ENCODE measurements at regions not wholly inside any gene's neighbourhood (a gene's known extent, or its start where the extent isn't known, plus 50 kb on each side); places are given as distances from the start of the nearest gene placed in this dataset.

GRCh38 chr2:12513339-12513738 is 203.4 kb upstream of the TRIB2 start:
- H3K4me1 Mint-ChIP-seq (ENCODE audit: low read depth), result peaks cover 4% of the 10 kb centered on the region
- H3K27me3 Mint-ChIP-seq, result peaks cover 4% of the 10 kb centered on the region
- no peak overlapping the region for H3K27ac Mint-ChIP-seq
- no peaks in the 10 kb centered on the region for H3K36me3 Mint-ChIP-seq (ENCODE audit: insufficient read depth)
- peaks cover 4% of the 10 kb centered on the region for H3K9me3 Mint-ChIP-seq (ENCODE audit: low read depth)
- DNase-seq (ENCODE audit: low spot score, unreplicated experiment), result no peak
- H3K4me3 Mint-ChIP-seq (ENCODE audit: low read depth), result no peak overlapping the region
- no peak for TF ChIP-seq CTCF (IDR thresholded peaks at IDR 0.05; ENCODE audit: unreplicated experiment)

DNA sequence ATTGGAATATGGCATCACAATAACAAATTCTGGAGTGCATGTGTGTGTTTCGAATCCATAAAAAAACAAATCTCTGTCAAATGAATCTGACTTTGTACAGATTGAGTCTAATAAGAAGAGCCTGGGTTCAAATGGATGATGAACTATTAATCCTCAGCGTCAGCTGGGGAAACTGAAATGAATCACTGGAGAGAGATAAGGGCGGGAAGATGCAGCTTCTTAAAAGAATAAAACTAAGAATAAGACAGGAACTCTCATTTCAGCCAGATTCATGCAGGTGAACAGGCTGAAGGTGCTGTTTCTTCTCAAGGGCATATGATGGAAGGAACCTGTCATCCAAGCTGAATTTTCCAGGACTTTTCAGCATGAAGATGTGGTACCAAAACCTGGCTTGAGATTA is 202.6 kb upstream of the TRIB2 start:
- H3K36me3 Mint-ChIP-seq (ENCODE audit: insufficient read depth), result no peaks in the 10 kb centered on the region
- TF ChIP-seq CTCF (IDR thresholded peaks at IDR 0.05; ENCODE audit: unreplicated experiment), result no peak
- H3K4me1 Mint-ChIP-seq (ENCODE audit: low read depth), result peaks cover 4% of the 10 kb centered on the region
- H3K27ac Mint-ChIP-seq, result no peak overlapping the region
- no peak overlapping the region for H3K4me3 Mint-ChIP-seq (ENCODE audit: low read depth)
- H3K9me3 Mint-ChIP-seq (ENCODE audit: low read depth), result peaks cover 4% of the 10 kb centered on the region
- no peak for DNase-seq (ENCODE audit: low spot score, unreplicated experiment)
- peaks cover 4% of the 10 kb centered on the region for H3K27me3 Mint-ChIP-seq

DNA sequence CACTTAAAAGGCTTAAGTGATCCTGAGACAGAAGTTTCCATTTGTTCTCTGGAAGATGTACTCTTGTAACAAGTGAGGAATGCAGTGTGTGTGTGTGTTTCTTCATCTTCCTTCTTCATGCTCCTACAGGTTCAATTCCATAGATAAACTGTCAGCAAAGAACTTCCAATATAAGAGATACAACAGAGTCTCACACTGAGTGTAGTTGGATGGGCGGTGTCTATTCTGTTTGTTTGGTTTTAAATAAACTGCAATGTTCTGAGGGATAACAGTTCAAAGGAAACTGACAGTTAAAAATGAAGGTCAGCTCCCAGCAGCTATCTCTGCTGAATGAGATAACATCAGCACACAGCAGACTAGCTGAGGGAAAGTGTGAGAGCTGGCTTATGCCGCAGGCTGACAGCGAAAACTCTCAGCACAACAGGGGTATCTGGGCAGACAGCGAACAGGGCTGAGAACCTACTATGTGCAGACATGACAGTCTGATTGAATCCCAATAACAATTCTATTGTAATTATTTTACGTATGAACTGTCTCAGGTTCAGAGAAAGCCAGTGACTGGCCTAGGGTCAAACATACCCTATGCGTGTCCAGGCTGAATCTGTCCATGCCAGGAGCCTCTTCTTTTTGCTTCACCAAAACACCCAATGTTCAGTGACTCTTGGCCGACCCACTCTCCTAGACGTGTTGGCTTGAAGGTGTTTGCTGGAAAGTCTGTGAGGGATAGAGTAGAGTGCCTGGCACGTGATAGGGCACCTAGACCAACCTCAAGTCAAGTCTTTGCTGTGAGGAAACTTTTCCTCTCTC is 201.9 kb upstream of the TRIB2 start:
- no peak for TF ChIP-seq CTCF (IDR thresholded peaks at IDR 0.05; ENCODE audit: unreplicated experiment)
- H3K36me3 Mint-ChIP-seq (ENCODE audit: insufficient read depth), result no peaks in the 10 kb centered on the region
- H3K4me3 Mint-ChIP-seq (ENCODE audit: low read depth), result no peak overlapping the region
- no peak for DNase-seq (ENCODE audit: low spot score, unreplicated experiment)
- peaks cover 4% of the 10 kb centered on the region for H3K4me1 Mint-ChIP-seq (ENCODE audit: low read depth)
- no peak overlapping the region for H3K27ac Mint-ChIP-seq
- H3K27me3 Mint-ChIP-seq, result peaks cover 4% of the 10 kb centered on the region
- H3K9me3 Mint-ChIP-seq (ENCODE audit: low read depth), result no peaks in the 10 kb centered on the region

- no peak for DNase-seq (ENCODE audit: low spot score, unreplicated experiment)
- H3K4me1 Mint-ChIP-seq (ENCODE audit: low read depth), result peaks cover 4% of the 10 kb centered on the region
- H3K27me3 Mint-ChIP-seq, result peaks cover 4% of the 10 kb centered on the region
- H3K9me3 Mint-ChIP-seq (ENCODE audit: low read depth), result no peaks in the 10 kb centered on the region
- no peaks in the 10 kb centered on the region for H3K36me3 Mint-ChIP-seq (ENCODE audit: insufficient read depth)
- H3K27ac Mint-ChIP-seq, result no peak overlapping the region
- TF ChIP-seq CTCF (IDR thresholded peaks at IDR 0.05; ENCODE audit: unreplicated experiment), result no peak
- H3K4me3 Mint-ChIP-seq (ENCODE audit: low read depth), result no peak overlapping the region
Measured at GRCh38 chr2:12515871-12516270, 200.9 kb upstream of the TRIB2 start.

- Mint-ChIP-seq H3K27ac (no peak overlapping the region), H3K4me1 (ENCODE audit: low read depth) (peaks cover 10% of the 10 kb centered on the region), H3K9me3 (ENCODE audit: low read depth) (no peaks in the 10 kb centered on the region), H3K27me3 (peaks cover 7% of the 10 kb centered on the region), H3K36me3 (ENCODE audit: insufficient read depth) (no peaks in the 10 kb centered on the region), H3K4me3 (ENCODE audit: low read depth) (no peak overlapping the region)
- no peak for DNase-seq (ENCODE audit: low spot score, unreplicated experiment)
- no peak for TF ChIP-seq CTCF (IDR thresholded peaks at IDR 0.05; ENCODE audit: unreplicated experiment)
Measured at GRCh38 chr2:12533337-12534005, 183.3 kb upstream of the TRIB2 start.

Measured in progenitor cell of endocrine pancreas (in vitro differentiated cells).